ENCODE measurements at regions not wholly inside any gene's neighbourhood (a gene's known extent, or its start where the extent isn't known, plus 50 kb on each side); places are given as distances from the start of the nearest gene placed in this dataset.

GRCh38 chr12:11508699-11509098, 113.3 kb upstream of the PRB2 start:
- TF ChIP-seq CTCF (IDR thresholded peaks at IDR 0.05; ENCODE audit: poor library complexity, severe bottlenecking): no peak
- no peak for TF ChIP-seq POLR2AphosphoS5 (IDR thresholded peaks at IDR 0.05)
